RWPE2 (cell line): ENCODE measurements at regions not wholly inside any gene's neighbourhood (a gene's known extent, or its start where the extent isn't known, plus 50 kb on each side); places are given as distances from the start of the nearest gene placed in this dataset.
"Not testable (repeated sequence)": the region's sequence is repeated elsewhere in the genome, so short reads cannot be mapped to it uniquely, and the experiment has no call there.

Source experiments
- ATAC-seq: fragments of 200-7000 bp; cut with Tn5 transposase; 3 replicates; pipeline ENCODE4 v1.9.1; 2021; ENCODE audit warnings: low read depth
- DNase-seq: peaks from one replicate; pipeline ENCODE4 v3.0.0-alpha.2; 2020; ENCODE audit warnings: low spot score
- H3K27ac ChIP-seq: fragments of 450-650 bp; 2 replicates; pipeline ENCODE4 v1.5.1; 2017; ENCODE audit warnings: mild to moderate bottlenecking; ENCODE audit not compliant: poor library complexity, severe bottlenecking
- H3K27me3 ChIP-seq: fragments of 250-450 bp; sonication (Bioruptor Pico); 2 replicates; pipeline ENCODE4 v1.5.1; 2021; ENCODE audit warnings: mild to moderate bottlenecking, moderate library complexity; ENCODE audit not compliant: insufficient read depth, poor library complexity, severe bottlenecking
- H3K36me3 ChIP-seq: fragments of 250-450 bp; sonication (Bioruptor Pico); 2 replicates; pipeline ENCODE4 v1.5.1; 2020; ENCODE audit warnings: low read depth, mild to moderate bottlenecking, moderate library complexity
- H3K4me1 ChIP-seq: fragments of 250-450 bp; sonication (Bioruptor Pico); 2 replicates; pipeline ENCODE4 v1.5.1; 2021; ENCODE audit warnings: mild to moderate bottlenecking, moderate library complexity; ENCODE audit not compliant: insufficient read depth, poor library complexity, severe bottlenecking
- H3K4me3 ChIP-seq: fragments of 250-450 bp; sonication (Bioruptor Pico); 2 replicates; pipeline ENCODE4 v1.5.1; 2021; ENCODE audit warnings: mild to moderate bottlenecking, moderate library complexity; ENCODE audit not compliant: severe bottlenecking
- H3K9me3 ChIP-seq: fragments of 250-450 bp; sonication (Bioruptor Pico); 2 replicates; pipeline ENCODE4 v1.5.1; 2021; ENCODE audit warnings: mild to moderate bottlenecking, moderate library complexity; ENCODE audit not compliant: severe bottlenecking
- TF ChIP-seq, protein P1 (sequence below): fragments of 450-650 bp; IDR thresholded peaks from one replicate; pipeline ENCODE4 v1.5.1; 2017; ENCODE audit warnings: mild to moderate bottlenecking, moderate library complexity; ENCODE audit not compliant: poor library complexity, severe bottlenecking

DNA sequence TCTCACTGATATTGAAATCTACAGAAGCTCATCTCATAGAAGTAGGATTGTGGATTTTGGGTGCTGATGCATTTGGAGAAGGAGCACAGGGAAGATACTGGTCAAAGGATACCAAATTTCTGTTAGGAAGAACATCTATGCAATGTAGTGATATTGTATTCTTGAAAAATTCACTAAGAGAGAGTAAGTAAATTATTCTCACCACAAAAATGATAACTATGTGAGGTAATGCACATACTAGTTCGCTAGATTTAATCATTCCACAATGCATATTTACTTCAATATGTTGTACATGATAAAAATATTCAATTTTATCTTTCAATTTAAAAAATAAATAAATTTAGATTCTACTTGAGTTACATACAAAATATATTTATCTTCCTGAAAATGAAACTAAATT lies 2040.5 kb upstream of the C9orf72 start:
- no peaks in the 10 kb centered on the region for H3K9me3 ChIP-seq
- H3K4me1 ChIP-seq: no peaks in the 10 kb centered on the region
- H3K27me3 ChIP-seq: no peaks in the 10 kb centered on the region
- DNase-seq: no peak
- no peaks in the 10 kb centered on the region for H3K36me3 ChIP-seq
- TF ChIP-seq, protein P1, sequence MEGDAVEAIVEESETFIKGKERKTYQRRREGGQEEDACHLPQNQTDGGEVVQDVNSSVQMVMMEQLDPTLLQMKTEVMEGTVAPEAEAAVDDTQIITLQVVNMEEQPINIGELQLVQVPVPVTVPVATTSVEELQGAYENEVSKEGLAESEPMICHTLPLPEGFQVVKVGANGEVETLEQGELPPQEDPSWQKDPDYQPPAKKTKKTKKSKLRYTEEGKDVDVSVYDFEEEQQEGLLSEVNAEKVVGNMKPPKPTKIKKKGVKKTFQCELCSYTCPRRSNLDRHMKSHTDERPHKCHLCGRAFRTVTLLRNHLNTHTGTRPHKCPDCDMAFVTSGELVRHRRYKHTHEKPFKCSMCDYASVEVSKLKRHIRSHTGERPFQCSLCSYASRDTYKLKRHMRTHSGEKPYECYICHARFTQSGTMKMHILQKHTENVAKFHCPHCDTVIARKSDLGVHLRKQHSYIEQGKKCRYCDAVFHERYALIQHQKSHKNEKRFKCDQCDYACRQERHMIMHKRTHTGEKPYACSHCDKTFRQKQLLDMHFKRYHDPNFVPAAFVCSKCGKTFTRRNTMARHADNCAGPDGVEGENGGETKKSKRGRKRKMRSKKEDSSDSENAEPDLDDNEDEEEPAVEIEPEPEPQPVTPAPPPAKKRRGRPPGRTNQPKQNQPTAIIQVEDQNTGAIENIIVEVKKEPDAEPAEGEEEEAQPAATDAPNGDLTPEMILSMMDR: no peak
- ATAC-seq: no peak
- H3K27ac ChIP-seq: no peak overlapping the region
- H3K4me3 ChIP-seq: no peak overlapping the region

GRCh38 chr9:29616844-29617243 lies 2043.6 kb upstream of the C9orf72 start:
- Histone ChIP-seq H3K27ac (no peak overlapping the region), H3K4me3 (no peak overlapping the region), H3K9me3 (no peaks in the 10 kb centered on the region), H3K4me1 (no peaks in the 10 kb centered on the region), H3K36me3 (no peaks in the 10 kb centered on the region), H3K27me3 (no peaks in the 10 kb centered on the region)
- ATAC-seq (no peak), DNase-seq (no peak)
- TF ChIP-seq, protein P1: no peak

- no peaks in the 10 kb centered on the region for H3K27me3 ChIP-seq
- H3K4me3 ChIP-seq: no peak overlapping the region
- TF ChIP-seq, protein P1: no peak
- no peaks in the 10 kb centered on the region for H3K9me3 ChIP-seq
- no peaks in the 10 kb centered on the region for H3K36me3 ChIP-seq
- DNase-seq (no peak), ATAC-seq (no peak; the same call in 2 of the 3 replicates)
- H3K4me1 ChIP-seq: no peaks in the 10 kb centered on the region
- no peak overlapping the region for H3K27ac ChIP-seq
Observed at GRCh38 chr9:29625292-29625731, 2052.0 kb upstream of the C9orf72 start.

DNA sequence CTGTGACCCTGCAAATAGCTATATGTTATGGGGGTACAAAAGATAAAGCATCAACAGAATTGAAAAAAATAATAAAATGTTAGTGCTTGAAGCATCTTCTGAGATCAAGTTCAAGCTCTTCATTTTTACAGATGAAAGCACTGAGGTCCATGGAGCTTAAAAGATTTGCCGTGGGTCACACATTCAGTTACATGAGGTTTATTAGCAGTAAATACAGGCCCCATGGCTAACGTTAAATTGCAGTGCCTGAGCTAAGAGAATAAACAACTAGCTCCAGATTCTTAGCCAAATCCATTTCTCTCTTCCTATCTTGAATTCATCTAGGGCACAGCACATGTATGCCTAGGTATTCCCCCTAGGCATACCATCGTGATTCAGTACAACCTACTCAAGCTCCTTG lies 2052.7 kb upstream of the C9orf72 start:
- Histone ChIP-seq H3K9me3 (no peaks in the 10 kb centered on the region), H3K4me1 (no peaks in the 10 kb centered on the region), H3K36me3 (no peaks in the 10 kb centered on the region), H3K4me3 (no peak overlapping the region), H3K27ac (no peak overlapping the region), H3K27me3 (no peaks in the 10 kb centered on the region)
- no peak for ATAC-seq
- DNase-seq: no peak
- TF ChIP-seq, protein P1: no peak

DNA sequence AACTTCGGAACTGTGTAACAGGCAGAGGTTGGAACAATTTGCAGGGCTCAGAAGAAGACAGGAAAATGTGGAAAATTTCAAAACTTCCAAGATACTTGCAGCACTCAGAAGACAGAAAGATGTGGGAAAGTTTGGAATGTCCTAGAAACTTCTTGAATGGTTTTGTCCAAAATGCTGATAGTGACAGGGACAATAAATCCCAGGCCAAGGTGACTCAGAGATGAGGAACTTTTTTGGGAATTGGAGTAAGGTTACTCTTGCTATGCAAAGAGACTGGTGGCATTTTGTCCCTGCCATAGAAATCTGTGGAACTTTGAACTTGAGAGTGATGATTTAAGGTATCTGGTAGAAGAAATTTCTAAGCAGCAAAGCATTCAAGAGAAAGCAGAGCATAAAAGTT lies 2055.6 kb upstream of the C9orf72 start:
- H3K36me3 ChIP-seq, H3K27ac ChIP-seq, H3K4me1 ChIP-seq, DNase-seq, ATAC-seq, H3K9me3 ChIP-seq, H3K4me3 ChIP-seq, H3K27me3 ChIP-seq: not testable (repeated sequence)
